ENCODE measurements at regions not wholly inside any gene's neighbourhood (a gene's known extent, or its start where the extent isn't known, plus 50 kb on each side); places are given as distances from the start of the nearest gene placed in this dataset.
A peak's percentile ranks its signal among the peaks of the same experiment; 100 is the strongest.

DNA sequence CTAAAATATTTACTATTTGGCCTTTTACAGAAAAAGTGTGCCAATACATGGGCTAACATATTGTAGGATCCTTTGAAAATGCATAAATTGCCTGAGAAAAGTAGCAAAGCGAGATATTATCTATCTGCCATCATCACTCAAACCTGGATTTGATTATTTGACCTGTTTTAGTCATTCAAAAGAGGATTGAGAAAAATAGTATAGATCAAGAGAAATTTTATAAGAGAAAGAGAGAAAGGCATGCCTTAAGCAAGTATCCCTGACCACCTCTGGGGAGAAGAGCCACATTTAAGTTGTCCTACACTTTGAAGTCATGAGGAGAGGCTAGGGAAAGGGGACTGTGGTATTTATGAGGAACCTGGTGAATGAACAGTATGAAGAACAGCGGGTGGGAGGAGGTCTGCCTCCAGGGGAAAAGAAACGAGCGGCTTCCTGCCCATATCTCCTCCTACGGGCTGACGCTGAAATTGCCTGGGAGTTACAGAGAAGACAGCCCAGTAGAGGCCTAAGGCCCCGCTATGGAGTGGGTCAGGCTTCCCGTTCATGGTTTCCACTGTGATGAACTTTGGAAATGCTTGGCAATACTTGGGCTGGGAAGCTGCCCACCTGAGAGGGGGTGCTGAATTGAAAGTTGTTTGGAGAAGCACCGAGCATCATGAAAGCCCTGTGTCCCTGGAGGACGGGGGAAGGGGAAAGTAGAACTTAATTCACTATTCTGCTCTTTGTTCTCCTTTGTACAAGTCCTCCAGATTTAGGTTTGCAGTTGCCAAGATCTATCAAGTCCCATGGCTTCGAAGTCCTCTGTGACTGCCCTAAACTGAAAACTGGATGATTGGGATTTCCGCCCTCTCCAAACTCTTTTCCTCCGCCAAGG is 106.9 kb upstream of the ACSL4 start:
- TF ChIP-seq, protein P1, sequence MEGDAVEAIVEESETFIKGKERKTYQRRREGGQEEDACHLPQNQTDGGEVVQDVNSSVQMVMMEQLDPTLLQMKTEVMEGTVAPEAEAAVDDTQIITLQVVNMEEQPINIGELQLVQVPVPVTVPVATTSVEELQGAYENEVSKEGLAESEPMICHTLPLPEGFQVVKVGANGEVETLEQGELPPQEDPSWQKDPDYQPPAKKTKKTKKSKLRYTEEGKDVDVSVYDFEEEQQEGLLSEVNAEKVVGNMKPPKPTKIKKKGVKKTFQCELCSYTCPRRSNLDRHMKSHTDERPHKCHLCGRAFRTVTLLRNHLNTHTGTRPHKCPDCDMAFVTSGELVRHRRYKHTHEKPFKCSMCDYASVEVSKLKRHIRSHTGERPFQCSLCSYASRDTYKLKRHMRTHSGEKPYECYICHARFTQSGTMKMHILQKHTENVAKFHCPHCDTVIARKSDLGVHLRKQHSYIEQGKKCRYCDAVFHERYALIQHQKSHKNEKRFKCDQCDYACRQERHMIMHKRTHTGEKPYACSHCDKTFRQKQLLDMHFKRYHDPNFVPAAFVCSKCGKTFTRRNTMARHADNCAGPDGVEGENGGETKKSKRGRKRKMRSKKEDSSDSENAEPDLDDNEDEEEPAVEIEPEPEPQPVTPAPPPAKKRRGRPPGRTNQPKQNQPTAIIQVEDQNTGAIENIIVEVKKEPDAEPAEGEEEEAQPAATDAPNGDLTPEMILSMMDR (IDR thresholded peaks at IDR 0.05), result no peak

DNA sequence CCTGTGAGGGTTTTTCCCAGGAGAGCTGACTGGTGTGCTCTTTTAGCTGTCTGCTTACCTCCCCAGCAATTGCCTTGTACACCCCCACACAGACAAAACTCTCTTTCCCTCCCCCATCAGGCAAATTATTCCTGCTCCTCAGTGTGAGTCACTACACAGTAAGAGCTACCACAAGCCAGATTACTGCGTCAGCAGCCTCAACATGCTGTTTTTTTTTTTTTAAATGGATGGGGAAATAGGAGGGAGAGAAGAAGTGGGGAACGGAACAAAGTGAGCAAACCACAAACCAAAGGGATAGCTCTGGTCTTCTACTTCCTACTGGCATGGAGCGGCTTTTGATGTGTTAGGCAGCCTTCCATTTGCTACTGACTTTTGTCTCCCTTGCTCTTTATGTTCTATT is 107.5 kb upstream of the ACSL4 start:
- H3K36me3 ChIP-seq (ENCODE audit: low read depth), result no peaks in the 10 kb centered on the region
- intact Hi-C loops (cut with DNase I, micrococcal nuclease), result no loop called here
- no peaks in the 10 kb centered on the region for H3K9me3 ChIP-seq
- H3K4me1 ChIP-seq (ENCODE audit: low read depth), result no peaks in the 10 kb centered on the region
- ATAC-seq (peak; percentile 61), DNase-seq (peak in 1 of 3 donors; percentile 20)
- H3K4me3 ChIP-seq, result no peak overlapping the region
- TF ChIP-seq, protein P1 (IDR thresholded peaks at IDR 0.05), result no peak

More for the DNA sequence above, 106.9 kb upstream of the ACSL4 start:
- no peak overlapping the region for H3K4me3 ChIP-seq
- H3K4me1 ChIP-seq (ENCODE audit: low read depth), result no peaks in the 10 kb centered on the region
- ATAC-seq, result peak; percentile 13
- no peaks in the 10 kb centered on the region for H3K36me3 ChIP-seq (ENCODE audit: low read depth)
- intact Hi-C loops (cut with DNase I, micrococcal nuclease), result no loop called here
- no peaks in the 10 kb centered on the region for H3K9me3 ChIP-seq
- DNase-seq, result no peak

DNA sequence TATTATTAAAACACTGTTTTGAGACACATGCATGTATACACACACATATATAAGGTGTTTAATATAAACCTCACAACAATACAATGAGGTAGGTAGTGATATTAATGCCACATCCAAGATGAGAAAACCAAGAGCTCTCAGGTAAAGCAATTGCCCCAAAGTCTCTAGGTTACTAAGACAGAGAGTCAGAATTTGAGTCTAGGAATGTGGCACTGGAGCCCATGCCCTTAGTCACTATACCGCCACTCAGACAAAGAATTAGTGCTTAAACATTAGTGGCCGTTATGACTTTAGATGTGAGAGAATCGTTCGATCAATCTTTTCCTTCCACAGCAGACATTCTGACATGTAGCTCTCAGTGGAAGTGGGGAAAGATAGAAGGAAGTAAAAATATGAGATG is 108.2 kb upstream of the ACSL4 start:
- intact Hi-C loops (cut with DNase I, micrococcal nuclease), result no loop called here
- TF ChIP-seq, protein P1 (IDR thresholded peaks at IDR 0.05), result no peak
- no peak for ATAC-seq

DNA sequence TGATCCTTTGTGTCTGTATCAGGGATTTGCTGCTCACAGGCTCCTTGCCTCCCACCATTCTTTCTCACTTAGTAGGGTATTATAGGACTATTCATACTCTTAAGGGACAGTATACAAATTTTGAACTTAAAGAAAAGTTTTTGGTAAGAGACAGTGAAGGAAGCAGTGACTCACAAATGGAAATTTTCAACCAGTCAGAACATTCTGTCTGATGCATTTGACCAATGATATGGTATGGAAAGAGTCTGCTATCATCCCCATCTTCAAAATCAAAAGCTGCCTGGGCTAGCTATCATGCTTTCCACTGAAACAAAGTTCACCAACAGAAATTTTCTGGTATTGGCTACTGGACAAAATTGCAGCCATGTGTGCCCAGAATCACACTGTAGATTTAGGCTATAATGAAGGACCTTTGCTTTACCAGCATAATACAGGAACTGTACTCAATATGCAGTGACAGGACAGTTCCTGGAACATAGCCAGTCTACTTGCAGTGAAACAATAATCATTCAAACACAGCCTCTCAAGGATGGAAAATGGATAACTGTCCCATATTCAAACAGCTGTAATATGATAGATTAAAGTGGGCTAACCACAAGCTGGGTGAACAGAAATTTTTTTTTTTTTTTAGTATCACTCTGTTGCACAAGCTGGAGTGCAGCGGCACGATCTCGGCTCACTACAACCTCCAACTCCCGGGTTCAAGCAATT is 109.0 kb upstream of the ACSL4 start:
- no peaks in the 10 kb centered on the region for H3K9me3 ChIP-seq
- H3K4me3 ChIP-seq, result no peak overlapping the region
- no peaks in the 10 kb centered on the region for H3K4me1 ChIP-seq (ENCODE audit: low read depth)
- intact Hi-C loops (cut with DNase I, micrococcal nuclease), result no loop called here
- DNase-seq (no peak), ATAC-seq (no peak)
- TF ChIP-seq, protein P1 (IDR thresholded peaks at IDR 0.05), result no peak
- H3K36me3 ChIP-seq (ENCODE audit: low read depth), result no peaks in the 10 kb centered on the region

More for the DNA sequence above, 108.2 kb upstream of the ACSL4 start:
- Histone ChIP-seq H3K36me3 (ENCODE audit: low read depth) (no peaks in the 10 kb centered on the region), H3K9me3 (no peaks in the 10 kb centered on the region), H3K4me1 (ENCODE audit: low read depth) (no peaks in the 10 kb centered on the region), H3K4me3 (no peak overlapping the region)
- DNase-seq, result no peak

DNA sequence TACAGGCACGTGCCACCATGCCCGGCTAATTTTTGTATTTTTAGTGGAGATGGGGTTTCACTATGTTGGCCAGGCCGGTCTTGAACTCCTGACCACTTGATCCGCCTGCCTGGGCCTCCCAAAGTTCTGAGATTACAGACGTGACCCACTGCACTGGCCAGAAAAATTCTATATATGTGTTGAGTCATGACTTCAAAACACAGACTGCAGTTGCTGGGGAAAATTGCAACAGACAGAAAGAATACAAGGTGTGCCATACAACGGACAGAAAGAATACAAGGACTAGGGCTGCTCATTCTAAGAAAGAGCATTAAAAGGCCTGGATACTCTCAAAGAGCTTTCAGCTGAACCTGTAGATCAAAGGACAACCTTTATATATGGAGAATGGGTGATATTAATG is 109.6 kb upstream of the ACSL4 start:
- H3K9me3 ChIP-seq, result no peaks in the 10 kb centered on the region
- no peak overlapping the region for H3K4me3 ChIP-seq
- H3K4me1 ChIP-seq (ENCODE audit: low read depth), result no peaks in the 10 kb centered on the region
- ATAC-seq (no peak), DNase-seq (no peak)
- TF ChIP-seq, protein P1 (IDR thresholded peaks at IDR 0.05), result no peak
- intact Hi-C loops (cut with DNase I, micrococcal nuclease), result no loop called here
- H3K36me3 ChIP-seq (ENCODE audit: low read depth), result no peaks in the 10 kb centered on the region
